ENCODE measurements at regions not wholly inside any gene's neighbourhood (a gene's known extent, or its start where the extent isn't known, plus 50 kb on each side); places are given as distances from the start of the nearest gene placed in this dataset.

GRCh38 chr4:54588404-54588803 is 69.4 kb upstream of the KIT start (continued):
- TF ChIP-seq PBX2 (CRISPR knock-in tag; IDR thresholded peaks at IDR 0.05; ENCODE audit: low read depth) = no peak
- TF ChIP-seq PBX2 (tag; conservative IDR thresholded peaks at IDR 0.05; ENCODE audit: low read depth) = peak; percentile 51
- no peak for TF ChIP-seq REST (IDR thresholded peaks at IDR 0.05; ENCODE audit: borderline replicate concordance)
- TF ChIP-seq REST (CRISPR knock-in tag; IDR thresholded peaks at IDR 0.05; ENCODE audit: low read depth) = no peak
- TF ChIP-seq MCM3 (IDR thresholded peaks at IDR 0.05) = no peak
- peak; percentile 58 for TF ChIP-seq CCNT2 (IDR thresholded peaks at IDR 0.05; ENCODE audit: borderline replicate concordance, extremely low read depth, insufficient read length, low read depth, low read length)
- TF ChIP-seq, protein P1, sequence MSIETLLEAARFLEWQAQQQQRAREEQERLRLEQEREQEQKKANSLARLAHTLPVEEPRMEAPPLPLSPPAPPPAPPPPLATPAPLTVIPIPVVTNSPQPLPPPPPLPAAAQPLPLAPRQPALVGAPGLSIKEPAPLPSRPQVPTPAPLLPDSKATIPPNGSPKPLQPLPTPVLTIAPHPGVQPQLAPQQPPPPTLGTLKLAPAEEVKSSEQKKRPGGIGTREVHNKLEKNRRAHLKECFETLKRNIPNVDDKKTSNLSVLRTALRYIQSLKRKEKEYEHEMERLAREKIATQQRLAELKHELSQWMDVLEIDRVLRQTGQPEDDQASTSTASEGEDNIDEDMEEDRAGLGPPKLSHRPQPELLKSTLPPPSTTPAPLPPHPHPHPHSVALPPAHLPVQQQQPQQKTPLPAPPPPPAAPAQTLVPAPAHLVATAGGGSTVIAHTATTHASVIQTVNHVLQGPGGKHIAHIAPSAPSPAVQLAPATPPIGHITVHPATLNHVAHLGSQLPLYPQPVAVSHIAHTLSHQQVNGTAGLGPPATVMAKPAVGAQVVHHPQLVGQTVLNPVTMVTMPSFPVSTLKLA (conservative IDR thresholded peaks at IDR 0.05) = peak; percentile 19 to 57; a peak in 2 of 4 replicates
- TF ChIP-seq, protein P2, sequence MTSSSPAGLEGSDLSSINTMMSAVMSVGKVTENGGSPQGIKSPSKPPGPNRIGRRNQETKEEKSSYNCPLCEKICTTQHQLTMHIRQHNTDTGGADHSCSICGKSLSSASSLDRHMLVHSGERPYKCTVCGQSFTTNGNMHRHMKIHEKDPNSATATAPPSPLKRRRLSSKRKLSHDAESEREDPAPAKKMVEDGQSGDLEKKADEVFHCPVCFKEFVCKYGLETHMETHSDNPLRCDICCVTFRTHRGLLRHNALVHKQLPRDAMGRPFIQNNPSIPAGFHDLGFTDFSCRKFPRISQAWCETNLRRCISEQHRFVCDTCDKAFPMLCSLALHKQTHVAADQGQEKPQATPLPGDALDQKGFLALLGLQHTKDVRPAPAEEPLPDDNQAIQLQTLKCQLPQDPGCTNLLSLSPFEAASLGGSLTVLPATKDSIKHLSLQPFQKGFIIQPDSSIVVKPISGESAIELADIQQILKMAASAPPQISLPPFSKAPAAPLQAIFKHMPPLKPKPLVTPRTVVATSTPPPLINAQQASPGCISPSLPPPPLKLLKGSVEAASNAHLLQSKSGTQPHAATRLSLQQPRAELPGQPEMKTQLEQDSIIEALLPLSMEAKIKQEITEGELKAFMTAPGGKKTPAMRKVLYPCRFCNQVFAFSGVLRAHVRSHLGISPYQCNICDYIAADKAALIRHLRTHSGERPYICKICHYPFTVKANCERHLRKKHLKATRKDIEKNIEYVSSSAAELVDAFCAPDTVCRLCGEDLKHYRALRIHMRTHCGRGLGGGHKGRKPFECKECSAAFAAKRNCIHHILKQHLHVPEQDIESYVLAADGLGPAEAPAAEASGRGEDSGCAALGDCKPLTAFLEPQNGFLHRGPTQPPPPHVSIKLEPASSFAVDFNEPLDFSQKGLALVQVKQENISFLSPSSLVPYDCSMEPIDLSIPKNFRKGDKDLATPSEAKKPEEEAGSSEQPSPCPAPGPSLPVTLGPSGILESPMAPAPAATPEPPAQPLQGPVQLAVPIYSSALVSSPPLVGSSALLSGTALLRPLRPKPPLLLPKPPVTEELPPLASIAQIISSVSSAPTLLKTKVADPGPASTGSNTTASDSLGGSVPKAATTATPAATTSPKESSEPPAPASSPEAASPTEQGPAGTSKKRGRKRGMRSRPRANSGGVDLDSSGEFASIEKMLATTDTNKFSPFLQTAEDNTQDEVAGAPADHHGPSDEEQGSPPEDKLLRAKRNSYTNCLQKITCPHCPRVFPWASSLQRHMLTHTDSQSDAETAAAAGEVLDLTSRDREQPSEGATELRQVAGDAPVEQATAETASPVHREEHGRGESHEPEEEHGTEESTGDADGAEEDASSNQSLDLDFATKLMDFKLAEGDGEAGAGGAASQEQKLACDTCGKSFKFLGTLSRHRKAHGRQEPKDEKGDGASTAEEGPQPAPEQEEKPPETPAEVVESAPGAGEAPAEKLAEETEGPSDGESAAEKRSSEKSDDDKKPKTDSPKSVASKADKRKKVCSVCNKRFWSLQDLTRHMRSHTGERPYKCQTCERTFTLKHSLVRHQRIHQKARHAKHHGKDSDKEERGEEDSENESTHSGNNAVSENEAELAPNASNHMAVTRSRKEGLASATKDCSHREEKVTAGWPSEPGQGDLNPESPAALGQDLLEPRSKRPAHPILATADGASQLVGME (CRISPR knock-in tag; IDR thresholded peaks at IDR 0.05) = no peak
- TF ChIP-seq THAP7 (CRISPR knock-in tag; IDR thresholded peaks at IDR 0.05) = no peak
